ENCODE measurements at regions not wholly inside any gene's neighbourhood (a gene's known extent, or its start where the extent isn't known, plus 50 kb on each side); places are given as distances from the start of the nearest gene placed in this dataset.

GRCh38 chr21:28325618-28326017 lies 667.1 kb downstream of the LTN1 start:
- no peak overlapping the region for H3K4me2 ChIP-seq (ENCODE audit: low read depth, low read length, poor library complexity, severe bottlenecking)
- no peaks in the 10 kb centered on the region for H3F3A ChIP-seq (ENCODE audit: low read depth)
- no peaks in the 10 kb centered on the region for H3K36me3 ChIP-seq (ENCODE audit: insufficient read depth, low read length)
- no peaks in the 10 kb centered on the region for H3K79me2 ChIP-seq (ENCODE audit: insufficient read depth, low read length)
- H3K4me3 ChIP-seq (ENCODE audit: low read length, poor library complexity, severe bottlenecking), result no peak overlapping the region
- no peak for TF ChIP-seq CTCF (conservative IDR thresholded peaks at IDR 0.05; ENCODE audit: low read length)
- no peak for TF ChIP-seq EZH2phosphoT487 (IDR thresholded peaks at IDR 0.05; ENCODE audit: borderline replicate concordance)
- no peaks in the 10 kb centered on the region for H3K27me3 ChIP-seq (ENCODE audit: insufficient read depth, low read length, poor library complexity, severe bottlenecking)
- no peak overlapping the region for H2AFZ ChIP-seq (ENCODE audit: low read length)
- no peak overlapping the region for H3K9ac ChIP-seq (ENCODE audit: low read depth, low read length, poor library complexity, severe bottlenecking)
- H3K9me2 ChIP-seq (replicated peaks; ENCODE audit: low read depth, low read length), result no peaks in the 10 kb centered on the region
- peaks cover 7% of the 10 kb centered on the region; the same call in 1 of the 2 replicates for H3K9me3 ChIP-seq (ENCODE audit: insufficient read depth, low read depth, low read length)
- no peaks in the 10 kb centered on the region for H4K20me1 ChIP-seq (ENCODE audit: insufficient read depth, low read length, poor library complexity, severe bottlenecking)
- H3K4me1 ChIP-seq (ENCODE audit: insufficient read depth, low read length, poor library complexity, severe bottlenecking), result no peaks in the 10 kb centered on the region

- Histone ChIP-seq H3K9me3 (ENCODE audit: insufficient read depth, low read depth, low read length) (peaks cover 3% of the 10 kb centered on the region; the same call in 1 of the 2 replicates), H3K36me3 (ENCODE audit: insufficient read depth, low read length) (no peaks in the 10 kb centered on the region), H3K4me3 (ENCODE audit: low read length, poor library complexity, severe bottlenecking) (no peak overlapping the region), H3K27me3 (ENCODE audit: insufficient read depth, low read length, poor library complexity, severe bottlenecking) (no peaks in the 10 kb centered on the region), H2AFZ (ENCODE audit: low read length) (no peak overlapping the region), H3K4me1 (ENCODE audit: insufficient read depth, low read length, poor library complexity, severe bottlenecking) (no peaks in the 10 kb centered on the region), H4K20me1 (ENCODE audit: insufficient read depth, low read length, poor library complexity, severe bottlenecking) (no peaks in the 10 kb centered on the region), H3K4me2 (ENCODE audit: low read depth, low read length, poor library complexity, severe bottlenecking) (no peak overlapping the region), H3F3A (ENCODE audit: low read depth) (no peaks in the 10 kb centered on the region), H3K9ac (ENCODE audit: low read depth, low read length, poor library complexity, severe bottlenecking) (no peak overlapping the region), H3K79me2 (ENCODE audit: insufficient read depth, low read length) (no peaks in the 10 kb centered on the region), H3K9me2 (replicated peaks; ENCODE audit: low read depth, low read length) (no peaks in the 10 kb centered on the region)
- no peak for TF ChIP-seq CTCF (conservative IDR thresholded peaks at IDR 0.05; ENCODE audit: low read length)
- TF ChIP-seq EZH2phosphoT487 (IDR thresholded peaks at IDR 0.05; ENCODE audit: borderline replicate concordance), result no peak
Measured at GRCh38 chr21:28324690-28325089, 668.0 kb downstream of the LTN1 start.

- no peak for TF ChIP-seq CTCF (conservative IDR thresholded peaks at IDR 0.05; ENCODE audit: low read length)
- TF ChIP-seq EZH2phosphoT487 (IDR thresholded peaks at IDR 0.05; ENCODE audit: borderline replicate concordance), result no peak
- Histone ChIP-seq H3K4me1 (ENCODE audit: insufficient read depth, low read length, poor library complexity, severe bottlenecking) (no peaks in the 10 kb centered on the region), H3K9me2 (replicated peaks; ENCODE audit: low read depth, low read length) (no peaks in the 10 kb centered on the region), H2AFZ (ENCODE audit: low read length) (no peak overlapping the region), H3F3A (ENCODE audit: low read depth) (no peaks in the 10 kb centered on the region), H3K79me2 (ENCODE audit: insufficient read depth, low read length) (no peaks in the 10 kb centered on the region), H3K9me3 (ENCODE audit: insufficient read depth, low read depth, low read length) (no peaks in the 10 kb centered on the region), H3K4me3 (ENCODE audit: low read length, poor library complexity, severe bottlenecking) (no peak overlapping the region), H3K4me2 (ENCODE audit: low read depth, low read length, poor library complexity, severe bottlenecking) (no peak overlapping the region), H3K36me3 (ENCODE audit: insufficient read depth, low read length) (no peaks in the 10 kb centered on the region), H3K9ac (ENCODE audit: low read depth, low read length, poor library complexity, severe bottlenecking) (no peak overlapping the region), H3K27me3 (ENCODE audit: insufficient read depth, low read length, poor library complexity, severe bottlenecking) (no peaks in the 10 kb centered on the region), H4K20me1 (ENCODE audit: insufficient read depth, low read length, poor library complexity, severe bottlenecking) (no peaks in the 10 kb centered on the region)
Measured at GRCh38 chr21:28317177-28317950, 675.3 kb downstream of the LTN1 start.

Data from Loucy (cell line).